GM13976 (cell line): ENCODE measurements at regions not wholly inside any gene's neighbourhood (a gene's known extent, or its start where the extent isn't known, plus 50 kb on each side); places are given as distances from the start of the nearest gene placed in this dataset.

Source experiments
- DNase-seq: peaks from one replicate; pipeline ENCODE4 v3.0.0; 2012; ENCODE audit warnings: low spot score
- CTCF ChIP-seq: IDR thresholded peaks from 2 replicates; pipeline ENCODE4 v1.5.1; 2012; ENCODE audit warnings: borderline replicate concordance, mild to moderate bottlenecking; ENCODE audit not compliant: insufficient read depth; ENCODE audit errors: extremely low read depth, missing control alignments, control extremely low read depth
- in situ Hi-C: fragments of 300-500 bp; cut with MboI; formaldehyde crosslinking; loops from one replicate; pipeline ENCODE4 v1.12.0; 2022; ENCODE audit warnings: low sequenced_read_pairs, mixed read lengths, inconsistent platforms; ENCODE audit not compliant: unreplicated experiment

GRCh38 chr5:104793031-104793754 lies 1230.6 kb upstream of the NUDT12 start:
- no peak for DNase-seq

GRCh38 chr5:104789366-104789765 lies 1226.8 kb upstream of the NUDT12 start:
- DNase-seq: no peak
- in situ Hi-C loops: no loop called here
- no peak for TF ChIP-seq CTCF

More at GRCh38 chr5:104793031-104793754, 1230.6 kb upstream of the NUDT12 start:
- no peak for TF ChIP-seq CTCF
- in situ Hi-C loops: no loop called here

GRCh38 chr5:104785097-104785496 lies 1222.5 kb upstream of the NUDT12 start:
- no peak for TF ChIP-seq CTCF
- DNase-seq: no peak
- in situ Hi-C loops: no loop called here

- in situ Hi-C loops: no loop called here
- DNase-seq: no peak
These were observed 1211.8 kb upstream of the NUDT12 start for GRCh38 chr5:104774372-104774771.

GRCh38 chr5:104764197-104764596 lies 1201.6 kb upstream of the NUDT12 start:
- TF ChIP-seq CTCF: no peak

More at GRCh38 chr5:104774372-104774771, 1211.8 kb upstream of the NUDT12 start:
- no peak for TF ChIP-seq CTCF

GRCh38 chr5:104763216-104763615 lies 1200.6 kb upstream of the NUDT12 start:
- TF ChIP-seq CTCF: no peak
- no peak for DNase-seq
- in situ Hi-C loops: no loop called here

More at GRCh38 chr5:104764197-104764596, 1201.6 kb upstream of the NUDT12 start:
- no peak for DNase-seq
- in situ Hi-C loops: no loop called here
